NCI-H1092 (cell line): ENCODE measurements at regions not wholly inside any gene's neighbourhood (a gene's known extent, or its start where the extent isn't known, plus 50 kb on each side); places are given as distances from the start of the nearest gene placed in this dataset.

ENCODE experiments used
- DNase-seq: peaks from one replicate; lab custom pipeline; 2025; lab: John Stamatoyannopoulos, UW

- DNase-seq, result no peak
Observed at GRCh38 chr14:21985081-21985480, 311.5 kb upstream of the OR4E1 start.

- no peak for DNase-seq
Observed at GRCh38 chr14:21978999-21979314, 305.3 kb upstream of the OR4E1 start.

DNA sequence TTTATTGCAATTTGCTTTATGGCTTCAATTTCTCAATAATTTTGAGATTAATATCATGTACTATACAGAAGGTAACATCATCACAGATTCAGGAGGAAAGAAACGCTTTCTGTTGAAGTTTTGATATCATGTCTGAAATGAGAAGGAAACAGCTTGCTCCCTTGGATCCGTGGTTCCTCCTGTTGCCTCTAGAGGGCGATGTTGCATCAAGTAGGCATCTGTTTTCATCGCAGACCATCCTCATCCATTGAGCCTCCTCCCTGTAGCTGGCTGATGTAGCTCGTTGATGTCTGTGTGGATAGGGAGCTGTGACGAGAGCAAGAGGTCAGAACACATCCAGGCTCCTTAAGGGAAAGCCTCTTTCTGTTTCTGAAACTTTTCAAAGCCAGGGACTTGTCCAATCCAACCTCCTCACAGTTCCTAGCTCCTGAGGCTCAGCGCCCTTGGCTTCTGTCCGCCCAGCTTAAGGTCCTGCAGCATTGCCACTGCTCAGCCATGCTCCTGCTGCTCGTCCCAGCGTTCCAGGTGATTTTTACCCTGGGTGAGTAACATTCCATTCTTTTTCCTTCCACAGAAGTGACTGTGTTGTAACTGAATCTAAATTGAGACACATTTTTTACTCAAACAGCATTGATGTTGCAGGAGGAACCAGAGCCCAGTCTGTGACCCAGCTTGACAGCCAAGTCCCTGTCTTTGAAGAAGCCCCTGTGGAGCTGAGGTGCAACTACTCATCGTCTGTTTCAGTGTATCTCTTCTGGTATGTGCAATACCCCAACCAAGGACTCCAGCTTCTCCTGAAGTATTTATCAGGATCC, 304.8 kb upstream of the OR4E1 start:
- no peak for DNase-seq

GRCh38 chr14:21974741-21975140, 301.1 kb upstream of the OR4E1 start:
- DNase-seq, result no peak

DNA sequence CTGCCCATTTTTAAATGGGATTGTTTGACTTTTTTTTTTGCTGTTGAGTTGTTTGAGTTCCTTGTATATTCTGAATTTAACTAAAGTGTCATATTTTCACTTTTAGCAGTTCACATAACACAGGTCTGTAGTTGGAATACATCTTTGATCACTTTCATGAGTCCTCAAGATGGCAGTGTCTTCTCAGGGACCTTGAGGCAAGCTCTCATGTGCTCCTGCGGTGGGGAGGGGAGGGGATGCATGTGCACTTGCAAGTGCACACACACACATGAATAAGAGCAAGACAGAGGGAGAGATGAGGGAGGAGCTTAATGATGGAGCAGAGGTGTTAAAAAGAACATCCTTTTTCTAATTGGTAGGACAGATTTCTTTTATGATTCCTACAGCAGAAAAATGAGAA, 291.4 kb upstream of the OR4E1 start:
- DNase-seq, result no peak

DNA sequence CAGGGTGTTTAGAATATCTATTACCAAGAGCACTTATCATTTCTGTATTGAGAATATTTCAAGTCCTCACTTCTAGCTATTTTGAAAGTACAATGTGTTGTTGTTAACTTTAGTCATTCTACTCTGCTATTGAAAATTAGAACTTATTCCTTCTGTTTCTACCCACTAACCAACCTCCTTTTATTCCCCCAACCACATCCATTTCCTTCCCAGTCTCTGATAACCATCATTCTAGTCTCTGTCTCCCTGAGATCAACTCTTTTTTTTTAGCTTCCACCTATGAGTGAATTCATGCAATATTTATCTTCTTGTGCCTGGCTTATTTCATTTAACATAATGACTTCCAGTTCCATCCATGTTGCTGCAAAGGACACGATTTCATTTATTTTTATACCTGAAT, 290.6 kb upstream of the OR4E1 start:
- no peak for DNase-seq

- no peak for DNase-seq
Observed at GRCh38 chr14:21960636-21961035, 287.0 kb upstream of the OR4E1 start.

DNA sequence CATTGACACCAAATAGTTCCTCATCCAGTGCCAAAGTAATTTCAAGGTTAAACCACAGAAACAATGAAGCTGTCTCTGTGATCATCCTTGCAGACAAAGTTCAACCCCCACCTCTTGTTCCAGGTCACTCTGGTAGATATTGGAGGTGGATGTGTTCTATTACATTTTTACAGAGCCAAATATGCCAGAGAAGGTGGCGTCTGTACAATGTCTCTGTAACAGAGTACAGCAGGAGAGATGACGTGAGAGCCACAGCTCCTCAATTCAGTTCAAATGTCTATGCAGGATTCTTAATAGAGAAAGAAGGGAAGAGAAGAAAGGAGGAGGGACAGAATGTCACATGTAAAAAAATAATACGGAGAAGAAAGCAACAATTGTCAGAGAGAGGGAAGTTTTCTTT, 268.3 kb upstream of the OR4E1 start:
- DNase-seq, result no peak

DNA sequence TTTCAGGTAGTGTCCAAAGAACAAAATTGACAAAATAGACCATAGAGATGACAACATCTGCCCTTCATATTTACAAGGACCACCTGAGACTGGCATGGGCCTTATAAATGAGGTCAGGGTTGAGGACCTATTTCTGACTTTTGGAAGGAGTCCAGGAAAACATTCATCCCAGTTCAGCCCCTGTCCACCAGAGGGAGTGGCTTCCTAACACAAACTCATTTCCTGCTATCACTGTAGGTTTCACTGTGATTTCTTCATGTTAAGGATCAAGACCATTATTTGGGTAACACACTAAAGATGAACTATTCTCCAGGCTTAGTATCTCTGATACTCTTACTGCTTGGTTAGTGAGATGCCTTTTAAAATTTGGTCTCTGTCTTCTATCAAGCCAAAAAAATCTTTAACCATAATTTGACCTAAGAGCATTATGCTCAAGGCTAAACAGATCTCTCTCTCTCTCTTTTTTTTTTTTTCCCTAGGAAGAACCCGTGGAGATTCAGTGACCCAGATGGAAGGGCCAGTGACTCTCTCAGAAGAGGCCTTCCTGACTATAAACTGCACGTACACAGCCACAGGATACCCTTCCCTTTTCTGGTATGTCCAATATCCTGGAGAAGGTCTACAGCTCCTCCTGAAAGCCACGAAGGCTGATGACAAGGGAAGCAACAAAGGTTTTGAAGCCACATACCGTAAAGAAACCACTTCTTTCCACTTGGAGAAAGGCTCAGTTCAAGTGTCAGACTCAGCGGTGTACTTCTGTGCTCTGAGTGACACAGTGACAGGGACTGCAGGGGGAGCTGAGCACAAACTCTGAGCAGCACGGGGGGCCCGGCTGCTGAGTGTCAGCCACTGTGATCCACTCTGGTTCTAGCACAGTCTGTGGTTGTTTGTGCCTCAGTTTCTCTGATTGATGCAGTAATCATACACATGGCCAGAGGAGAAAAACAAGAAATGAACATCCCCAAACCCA, 267.6 kb upstream of the OR4E1 start:
- DNase-seq, result no peak

DNA sequence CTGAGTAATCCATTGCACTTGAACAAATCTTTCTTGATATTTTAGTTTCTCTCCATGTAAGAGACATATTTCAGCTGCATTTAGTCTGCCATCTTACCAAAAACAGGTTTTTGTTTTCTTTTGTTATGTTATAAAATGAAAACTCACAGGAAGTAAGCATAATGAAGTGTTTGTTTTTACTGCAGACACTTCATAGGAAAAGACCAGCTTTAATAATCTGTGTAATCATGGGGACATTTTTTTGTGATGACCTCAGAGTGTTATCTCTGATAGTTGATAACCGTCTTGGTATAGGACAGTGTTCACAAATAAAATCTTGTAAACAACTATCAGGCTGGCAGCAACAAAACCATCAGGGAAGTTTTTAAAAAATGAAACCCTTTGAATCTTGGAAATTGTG, 266.2 kb upstream of the OR4E1 start:
- no peak for DNase-seq

DNA sequence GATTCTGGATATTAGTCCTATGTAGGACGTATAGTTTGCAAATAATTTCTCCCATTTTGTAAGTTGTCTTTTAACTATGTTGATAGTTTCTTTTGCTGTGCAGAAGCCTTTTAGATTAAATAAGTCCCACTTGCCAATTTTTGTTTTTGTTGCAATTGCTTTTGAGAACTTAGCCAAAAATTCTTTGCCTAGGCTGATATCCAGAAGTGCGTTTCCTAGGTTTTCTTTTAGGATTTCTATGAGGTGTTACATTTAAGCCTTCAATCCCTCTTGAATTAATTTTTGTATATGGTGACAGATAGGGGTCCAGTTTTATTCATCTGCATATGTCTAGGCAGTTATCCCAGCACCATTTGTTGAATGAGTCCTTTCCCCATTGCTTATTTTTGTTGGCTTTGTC, 264.4 kb upstream of the OR4E1 start:
- no peak for DNase-seq

- DNase-seq, result no peak
Observed at GRCh38 chr14:21933681-21934080, 260.1 kb upstream of the OR4E1 start.

- DNase-seq, result no peak
Observed at GRCh38 chr14:21924479-21924878, 250.9 kb upstream of the OR4E1 start.

DNA sequence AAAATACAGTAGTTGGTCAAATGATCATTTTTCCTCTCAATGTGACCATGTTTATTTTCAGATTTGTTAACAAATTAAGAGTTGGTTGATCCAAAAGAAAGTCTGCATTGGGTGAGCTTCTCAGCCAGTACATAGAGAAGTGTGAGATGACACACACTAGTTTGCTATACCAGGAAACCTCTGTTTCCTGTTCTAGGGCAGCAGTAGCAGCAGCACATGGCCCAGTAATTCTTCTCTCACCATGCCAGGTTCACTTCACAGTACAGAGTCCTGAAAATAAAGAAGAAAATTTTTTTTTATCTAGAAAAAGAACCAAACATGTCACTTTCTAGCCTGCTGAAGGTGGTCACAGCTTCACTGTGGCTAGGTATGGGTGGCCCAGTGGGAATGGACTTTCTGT, 250.2 kb upstream of the OR4E1 start:
- DNase-seq, result no peak

- DNase-seq, result no peak
Observed at GRCh38 chr14:21921453-21921852, 247.8 kb upstream of the OR4E1 start.

DNA sequence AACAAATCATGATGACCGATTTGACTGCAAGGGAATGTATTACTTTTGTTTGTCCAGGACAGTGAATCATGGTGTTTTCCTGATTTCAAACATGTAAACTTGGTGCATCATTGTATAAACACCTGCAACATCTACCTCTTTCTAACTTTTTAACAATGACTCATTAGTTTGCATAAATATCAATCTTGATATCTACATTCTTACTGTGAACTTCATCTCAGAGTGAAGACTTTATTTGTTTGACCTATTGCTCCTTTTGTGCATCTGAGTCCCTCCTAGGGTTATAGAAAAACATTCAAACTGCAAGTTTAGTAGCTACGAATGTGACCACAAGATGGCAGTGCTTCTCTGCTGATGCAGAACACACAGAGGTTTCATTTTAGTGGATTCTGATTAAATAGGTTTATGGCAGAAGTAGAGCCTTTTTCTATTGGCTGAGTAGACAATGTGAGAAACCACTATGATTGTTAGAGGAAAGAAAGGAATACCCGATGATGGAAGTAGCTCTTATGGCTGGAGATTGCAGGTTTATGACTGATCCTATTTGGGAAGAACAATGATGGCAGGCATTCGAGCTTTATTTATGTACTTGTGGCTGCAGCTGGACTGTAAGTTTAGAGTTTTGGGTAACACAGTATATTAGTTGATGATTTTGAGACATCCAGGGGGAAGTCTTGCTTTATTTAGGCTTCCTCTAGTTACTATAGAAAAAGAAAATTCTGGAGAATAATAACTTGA, 244.2 kb upstream of the OR4E1 start:
- peak; percentile 8 for DNase-seq

- no peak for DNase-seq
Observed at GRCh38 chr14:21915826-21916225, 242.2 kb upstream of the OR4E1 start.

DNA sequence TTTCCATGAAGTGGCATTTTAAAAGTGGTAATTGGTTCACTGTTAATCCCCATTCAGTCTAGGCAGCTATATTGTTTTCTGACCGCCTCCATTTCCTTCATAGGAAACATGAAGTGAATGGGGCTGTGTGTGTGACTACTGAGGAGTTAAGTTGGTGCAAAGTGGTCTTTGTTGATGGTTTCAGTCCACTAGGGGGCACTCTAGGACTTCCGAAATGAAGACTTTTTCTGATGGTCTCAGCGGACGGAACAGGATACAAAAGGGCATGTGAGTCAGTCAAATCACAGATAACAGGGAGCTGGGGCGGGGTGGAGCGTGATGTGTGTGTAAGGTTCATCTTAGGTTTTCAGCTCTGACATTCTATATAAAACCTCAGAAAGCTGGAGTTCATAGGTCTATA, 240.1 kb upstream of the OR4E1 start:
- DNase-seq, result peak; percentile 21

DNA sequence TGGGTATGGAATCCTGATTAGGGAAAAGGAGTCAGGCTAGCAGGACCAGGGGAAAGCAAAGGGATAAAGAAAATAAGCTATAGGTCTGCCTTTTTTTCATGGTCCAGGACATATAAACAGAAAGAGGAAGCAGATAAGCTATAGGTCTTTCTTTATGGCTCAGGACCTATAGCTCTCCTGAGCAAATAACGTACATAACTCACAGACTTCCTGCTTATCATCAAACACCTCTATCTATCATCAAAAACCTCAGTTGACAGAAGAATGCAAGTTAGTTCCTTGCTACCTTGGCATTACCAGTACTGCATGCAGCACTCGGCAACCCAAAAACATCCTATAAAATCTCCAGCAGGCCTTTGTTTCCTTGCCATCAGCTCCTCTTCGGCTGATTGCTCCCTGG, 238.7 kb upstream of the OR4E1 start:
- no peak for DNase-seq

DNA sequence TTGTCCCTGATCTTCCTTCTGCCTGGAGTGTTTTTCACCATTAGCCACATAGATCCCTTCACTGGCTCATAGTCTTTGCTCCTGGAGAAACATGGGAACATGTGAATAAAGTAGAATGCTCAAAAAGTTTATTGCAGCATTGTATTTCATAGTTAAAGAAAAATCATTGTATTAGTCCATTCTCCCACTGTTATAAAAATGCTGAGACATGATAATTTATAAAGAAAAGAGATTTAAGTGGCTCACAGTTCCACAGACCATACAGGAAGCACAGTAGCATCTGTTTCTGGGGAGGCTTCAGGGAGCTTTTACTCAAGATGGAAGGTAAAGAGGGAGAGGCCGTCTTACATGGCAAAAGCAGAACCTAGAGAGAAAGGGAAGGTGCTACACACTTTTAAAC, 238.3 kb upstream of the OR4E1 start:
- no peak for DNase-seq

- DNase-seq, result no peak
Observed at GRCh38 chr14:21910260-21910659, 236.6 kb upstream of the OR4E1 start.

- no peak for DNase-seq
Observed at GRCh38 chr14:21902561-21903181, 229.1 kb upstream of the OR4E1 start.
